ENCODE measurements at regions not wholly inside any gene's neighbourhood (a gene's known extent, or its start where the extent isn't known, plus 50 kb on each side); places are given as distances from the start of the nearest gene placed in this dataset.

DNA sequence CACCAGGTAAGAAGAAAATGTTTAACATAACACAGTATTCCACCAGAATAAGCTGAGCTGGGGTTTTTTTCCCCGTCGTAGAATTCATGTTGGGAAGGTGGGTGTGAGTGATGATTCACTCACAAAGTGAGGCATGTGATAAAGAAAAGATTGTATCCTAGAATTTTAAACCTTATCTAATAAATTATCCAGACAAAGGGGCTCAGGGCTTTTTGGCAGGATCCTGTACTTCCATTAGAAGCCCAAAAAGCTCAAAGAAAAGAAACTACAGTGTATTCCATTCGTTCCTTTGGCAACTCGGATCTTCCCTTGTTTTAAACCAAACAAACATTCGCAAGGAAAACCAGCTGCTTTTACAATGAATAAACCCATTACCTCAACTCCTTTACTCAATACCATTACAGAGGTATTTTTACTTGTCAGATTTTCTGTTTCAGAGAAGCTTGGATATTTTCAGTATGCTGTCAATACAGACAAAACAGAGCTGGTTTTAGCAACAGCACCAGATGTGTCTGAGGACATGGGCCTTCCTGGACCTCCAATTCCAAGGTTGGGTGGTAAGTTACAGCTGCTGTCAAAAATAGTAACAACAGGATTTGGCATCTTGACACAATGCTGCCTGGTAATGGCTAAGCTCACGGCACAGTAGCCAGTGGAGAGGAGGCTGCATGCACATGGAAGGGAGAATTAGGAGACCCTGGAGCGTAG, 159.9 kb upstream of the RUNX1 start:
- H3K36me3 ChIP-seq (ENCODE audit: control insufficient read depth, insufficient read depth, low read length): no peaks in the 10 kb centered on the region
- no peaks in the 10 kb centered on the region for H3K9me3 ChIP-seq (ENCODE audit: control insufficient read depth, insufficient read depth, low read length)
- H3K27ac ChIP-seq (ENCODE audit: low read length): no peak overlapping the region
- H3K27me3 ChIP-seq (ENCODE audit: control insufficient read depth, insufficient read depth, low read length): no peaks in the 10 kb centered on the region
- no peaks in the 10 kb centered on the region; the same call in 1 of the 2 replicates for H3K4me1 ChIP-seq (ENCODE audit: control insufficient read depth, insufficient read depth, low read length)
- H3K4me3 ChIP-seq (ENCODE audit: low read length): no peak overlapping the region
- no CpG with 5 or more reads among the region's 7 CpGs for WGBS (ENCODE audit: insufficient coverage, insufficient read length)
- no peak for DNase-seq (ENCODE audit: low read depth, low spot score)

DNA sequence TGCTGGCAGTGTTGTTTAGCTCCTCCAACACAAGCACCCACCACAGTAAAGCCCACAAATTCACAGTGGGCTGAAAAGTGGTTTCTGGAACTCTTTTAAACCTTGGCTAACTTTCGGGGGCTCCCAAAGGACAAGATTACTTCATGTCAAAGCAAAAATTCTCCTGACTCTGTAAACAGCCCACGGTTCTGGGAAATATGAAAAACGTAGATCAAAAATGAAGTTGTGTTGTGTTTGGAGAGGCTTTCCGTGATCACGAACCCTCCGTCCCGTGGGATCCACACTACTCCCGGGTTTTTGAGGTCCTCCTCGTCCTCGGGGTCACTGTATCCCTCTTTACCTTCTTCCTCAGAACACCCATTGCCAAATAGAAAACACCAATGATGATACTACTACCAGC, 159.0 kb upstream of the RUNX1 start:
- Histone ChIP-seq H3K4me1 (ENCODE audit: control insufficient read depth, insufficient read depth, low read length) (no peaks in the 10 kb centered on the region; the same call in 1 of the 2 replicates), H3K9me3 (ENCODE audit: control insufficient read depth, insufficient read depth, low read length) (no peaks in the 10 kb centered on the region), H3K27me3 (ENCODE audit: control insufficient read depth, insufficient read depth, low read length) (no peaks in the 10 kb centered on the region), H3K27ac (ENCODE audit: low read length) (no peak overlapping the region), H3K4me3 (ENCODE audit: low read length) (no peak overlapping the region), H3K36me3 (ENCODE audit: control insufficient read depth, insufficient read depth, low read length) (no peaks in the 10 kb centered on the region)
- no peak for DNase-seq (ENCODE audit: low read depth, low spot score)
- WGBS (ENCODE audit: insufficient coverage, insufficient read length): no CpG with 5 or more reads among the region's 10 CpGs

DNA sequence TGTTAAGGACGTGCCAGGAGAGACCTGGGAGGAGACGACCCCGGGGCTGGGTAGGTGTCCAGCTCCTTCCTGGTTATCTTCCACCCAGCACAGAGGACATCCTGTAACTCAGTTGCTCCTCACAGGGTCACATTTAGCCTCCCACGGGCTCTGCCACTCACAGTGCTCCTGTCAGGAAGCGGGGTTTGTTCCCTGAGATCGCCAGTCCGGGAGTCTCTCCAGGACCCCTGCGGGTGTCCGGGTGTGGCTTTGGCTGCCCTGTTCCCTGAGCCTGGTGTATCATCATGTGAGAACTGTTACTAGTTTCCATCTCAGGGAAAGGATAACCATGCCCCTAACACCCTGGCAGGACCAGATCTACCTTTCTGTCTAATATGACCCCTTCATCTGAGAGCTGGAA, 158.2 kb upstream of the RUNX1 start:
- Histone ChIP-seq H3K4me3 (ENCODE audit: low read length) (no peak overlapping the region), H3K27me3 (ENCODE audit: control insufficient read depth, insufficient read depth, low read length) (no peaks in the 10 kb centered on the region), H3K27ac (ENCODE audit: low read length) (no peak overlapping the region), H3K36me3 (ENCODE audit: control insufficient read depth, insufficient read depth, low read length) (no peaks in the 10 kb centered on the region), H3K4me1 (ENCODE audit: control insufficient read depth, insufficient read depth, low read length) (no peaks in the 10 kb centered on the region; the same call in 1 of the 2 replicates), H3K9me3 (ENCODE audit: control insufficient read depth, insufficient read depth, low read length) (no peaks in the 10 kb centered on the region)
- no CpG with 5 or more reads among the region's 9 CpGs for WGBS (ENCODE audit: insufficient coverage, insufficient read length)
- DNase-seq (ENCODE audit: low read depth, low spot score): no peak

DNA sequence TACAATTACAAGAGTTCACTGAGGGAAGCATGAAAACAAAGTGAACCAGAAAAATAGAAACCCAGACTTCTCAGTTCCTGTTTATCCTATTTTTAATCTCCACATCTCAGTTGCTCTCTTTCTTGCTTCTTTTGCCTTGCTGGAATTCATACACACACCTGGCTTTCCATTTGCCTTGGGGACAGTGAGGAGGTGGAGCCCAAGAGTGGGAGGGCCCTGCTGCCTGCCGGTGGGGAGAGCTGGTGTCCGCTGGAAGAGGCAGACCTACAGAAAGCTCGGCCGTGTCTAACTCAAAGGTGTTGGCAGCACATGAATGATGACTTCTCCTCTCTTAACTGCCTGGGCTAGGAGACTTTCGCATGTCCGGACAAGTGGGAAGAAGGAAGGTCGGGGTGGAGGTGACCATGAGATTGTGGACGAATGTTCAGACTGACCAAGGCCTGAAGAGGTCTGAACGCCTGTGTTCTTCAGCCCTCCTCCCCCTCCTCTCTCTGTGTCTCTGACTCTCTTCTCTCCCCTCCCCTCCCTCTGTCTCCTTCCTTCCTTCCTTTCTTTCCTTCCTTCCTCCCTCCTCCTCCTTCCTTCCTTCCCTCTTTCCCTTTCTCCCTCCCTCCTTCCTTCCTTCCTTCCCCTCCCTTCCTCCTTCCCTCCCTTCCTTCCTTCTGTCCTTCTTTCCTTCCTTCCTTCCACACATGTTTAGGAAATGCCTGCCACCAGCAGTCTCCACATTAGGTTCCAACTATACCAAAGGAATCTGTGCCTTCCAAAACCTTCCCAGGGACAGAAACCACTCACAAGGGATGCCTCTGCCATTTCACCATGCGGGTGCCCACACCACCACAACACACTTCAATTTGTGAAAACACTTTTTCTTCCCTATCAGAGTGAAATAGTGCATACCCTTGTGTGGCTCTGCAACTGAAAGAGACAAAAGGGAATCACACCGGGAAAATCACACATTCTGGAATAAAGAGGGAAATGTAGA, 157.3 kb upstream of the RUNX1 start:
- Histone ChIP-seq H3K4me1 (ENCODE audit: control insufficient read depth, insufficient read depth, low read length) (no peaks in the 10 kb centered on the region; the same call in 1 of the 2 replicates), H3K36me3 (ENCODE audit: control insufficient read depth, insufficient read depth, low read length) (no peaks in the 10 kb centered on the region), H3K27me3 (ENCODE audit: control insufficient read depth, insufficient read depth, low read length) (no peaks in the 10 kb centered on the region), H3K4me3 (ENCODE audit: low read length) (no peak overlapping the region), H3K27ac (ENCODE audit: low read length) (no peak overlapping the region), H3K9me3 (ENCODE audit: control insufficient read depth, insufficient read depth, low read length) (no peaks in the 10 kb centered on the region)
- no CpG with 5 or more reads among the region's 11 CpGs for WGBS (ENCODE audit: insufficient coverage, insufficient read length)
- no peak for DNase-seq (ENCODE audit: low read depth, low spot score)

DNA sequence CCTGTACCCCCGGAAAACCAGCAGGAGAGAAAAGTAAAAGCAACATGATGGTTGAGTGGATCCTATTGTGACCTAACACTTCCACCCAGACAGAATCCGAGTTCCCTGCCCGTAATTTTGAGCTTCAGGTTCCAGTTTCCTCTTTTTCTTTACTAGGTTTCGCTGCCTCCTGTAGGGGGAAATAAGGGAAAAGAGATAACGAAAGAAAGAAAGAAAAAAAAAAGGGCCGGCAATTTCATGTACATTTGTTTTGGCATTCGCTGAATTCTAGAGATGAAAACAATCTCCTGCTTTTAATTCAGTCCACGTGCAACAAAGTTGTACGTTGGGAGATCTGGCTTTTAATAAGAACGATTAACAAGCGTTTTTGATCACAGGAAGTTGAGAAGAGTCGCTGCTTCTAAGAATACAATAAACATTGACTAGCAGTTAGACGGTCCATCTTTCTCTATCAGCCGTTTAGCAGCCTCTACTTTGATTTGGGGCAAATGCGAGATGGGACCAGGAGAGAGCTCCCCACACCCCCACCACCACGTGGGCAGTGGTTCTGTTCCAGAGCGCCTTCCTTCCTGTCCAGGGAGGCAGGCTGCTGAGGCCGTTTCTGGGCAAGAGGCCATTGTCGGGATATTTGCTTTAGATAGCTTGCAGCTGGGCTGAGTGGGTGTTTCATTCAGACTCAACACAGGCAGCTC, 155.9 kb upstream of the RUNX1 start:
- Histone ChIP-seq H3K9me3 (ENCODE audit: control insufficient read depth, insufficient read depth, low read length) (no peaks in the 10 kb centered on the region), H3K27me3 (ENCODE audit: control insufficient read depth, insufficient read depth, low read length) (no peaks in the 10 kb centered on the region), H3K27ac (ENCODE audit: low read length) (no peak overlapping the region), H3K4me1 (ENCODE audit: control insufficient read depth, insufficient read depth, low read length) (no peaks in the 10 kb centered on the region; the same call in 1 of the 2 replicates), H3K36me3 (ENCODE audit: control insufficient read depth, insufficient read depth, low read length) (no peaks in the 10 kb centered on the region), H3K4me3 (ENCODE audit: low read length) (no peak overlapping the region)
- no peak for DNase-seq (ENCODE audit: low read depth, low spot score)
- no CpG with 5 or more reads among the region's 19 CpGs for WGBS (ENCODE audit: insufficient coverage, insufficient read length)

DNA sequence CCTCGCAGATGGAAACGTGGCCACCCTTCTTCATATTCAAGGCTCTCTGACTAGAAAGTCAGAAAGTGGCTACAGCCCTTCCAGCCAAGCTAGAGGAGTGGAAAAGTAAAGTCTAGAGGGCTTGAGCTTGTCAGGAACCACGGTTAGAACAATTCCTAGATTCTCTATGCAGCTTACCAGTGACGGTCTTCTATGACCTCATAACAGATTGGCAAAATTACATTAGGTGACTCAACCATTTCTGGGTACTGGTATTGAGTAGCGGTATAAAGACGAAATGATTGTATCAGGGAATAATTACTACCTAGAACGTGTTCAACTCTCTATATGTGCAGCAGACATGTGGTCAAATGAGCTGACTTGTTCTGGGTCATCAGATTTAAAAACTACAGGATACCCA, 155.0 kb upstream of the RUNX1 start:
- no CpG with 5 or more reads among the region's 7 CpGs for WGBS (ENCODE audit: insufficient coverage, insufficient read length)
- Histone ChIP-seq H3K9me3 (ENCODE audit: control insufficient read depth, insufficient read depth, low read length) (no peaks in the 10 kb centered on the region), H3K4me3 (ENCODE audit: low read length) (no peak overlapping the region), H3K27me3 (ENCODE audit: control insufficient read depth, insufficient read depth, low read length) (no peaks in the 10 kb centered on the region), H3K27ac (ENCODE audit: low read length) (no peak overlapping the region), H3K4me1 (ENCODE audit: control insufficient read depth, insufficient read depth, low read length) (no peaks in the 10 kb centered on the region; the same call in 1 of the 2 replicates), H3K36me3 (ENCODE audit: control insufficient read depth, insufficient read depth, low read length) (no peaks in the 10 kb centered on the region)
- DNase-seq (ENCODE audit: low read depth, low spot score): no peak

DNA sequence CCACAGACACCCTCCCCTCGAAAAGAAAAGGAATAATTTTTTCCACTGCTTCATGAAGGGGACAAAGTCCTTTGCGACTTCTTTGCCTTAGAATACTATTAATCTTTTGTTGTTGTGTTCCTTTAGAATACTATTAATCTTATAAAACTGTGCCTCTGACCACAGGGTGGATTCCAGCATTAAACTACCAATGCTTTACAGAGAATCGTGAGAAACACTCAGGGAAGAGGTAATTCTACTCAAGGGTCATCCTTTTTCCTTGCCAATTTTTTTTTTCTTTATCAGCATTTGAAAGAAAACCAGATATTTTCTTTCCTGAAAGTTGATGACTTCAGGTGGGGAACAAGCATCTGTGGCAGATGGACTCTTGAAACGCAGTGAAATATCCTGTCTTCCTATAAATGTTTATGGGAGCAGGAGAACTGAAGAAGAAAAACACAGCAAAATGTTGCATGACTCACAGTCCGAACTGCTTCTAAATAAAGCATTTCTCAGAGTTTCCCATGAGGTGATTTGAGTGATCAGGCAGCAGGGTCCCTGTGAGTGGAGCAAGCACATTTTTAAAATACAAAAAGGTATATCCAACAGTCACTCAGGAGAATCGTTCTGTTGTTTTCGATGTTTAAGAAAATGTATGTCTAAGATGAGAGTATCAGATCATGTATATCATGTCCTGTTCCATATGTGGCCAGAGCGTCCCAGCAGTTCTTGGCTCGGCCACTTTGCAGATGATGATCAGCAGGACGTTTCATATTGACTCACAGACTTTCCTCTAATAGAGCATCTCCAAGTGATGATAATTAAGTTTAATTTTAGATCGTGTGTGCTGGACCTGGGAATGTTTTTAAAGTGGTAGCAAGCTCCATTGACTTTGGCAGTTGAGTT, 154.2 kb upstream of the RUNX1 start:
- WGBS (ENCODE audit: insufficient coverage, insufficient read length): no CpG with 5 or more reads among the region's 11 CpGs
- Histone ChIP-seq H3K36me3 (ENCODE audit: control insufficient read depth, insufficient read depth, low read length) (no peaks in the 10 kb centered on the region), H3K9me3 (ENCODE audit: control insufficient read depth, insufficient read depth, low read length) (no peaks in the 10 kb centered on the region), H3K4me1 (ENCODE audit: control insufficient read depth, insufficient read depth, low read length) (no peaks in the 10 kb centered on the region; the same call in 1 of the 2 replicates), H3K4me3 (ENCODE audit: low read length) (no peak overlapping the region), H3K27ac (ENCODE audit: low read length) (no peak overlapping the region), H3K27me3 (ENCODE audit: control insufficient read depth, insufficient read depth, low read length) (no peaks in the 10 kb centered on the region)
- DNase-seq (ENCODE audit: low read depth, low spot score): no peak

DNA sequence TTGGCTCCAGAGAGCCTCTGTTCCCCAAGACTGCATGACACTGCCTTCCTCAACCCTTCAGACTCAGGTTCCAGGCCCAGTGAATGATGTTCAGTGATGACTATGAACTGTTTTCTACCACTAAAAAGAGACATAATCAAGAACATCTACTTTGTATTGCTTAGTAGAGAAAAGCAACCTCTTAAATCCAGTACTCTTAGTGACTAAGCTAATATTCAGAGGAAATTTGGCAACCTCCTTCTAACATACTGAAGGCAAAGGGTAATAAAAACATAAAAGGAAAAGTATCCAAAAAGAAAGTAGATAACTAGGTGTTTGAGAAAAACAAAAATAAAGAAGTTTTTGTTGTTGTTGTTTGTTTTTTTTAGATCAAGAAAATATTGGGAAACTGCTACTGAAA, 153.3 kb upstream of the RUNX1 start:
- Histone ChIP-seq H3K4me1 (ENCODE audit: control insufficient read depth, insufficient read depth, low read length) (no peaks in the 10 kb centered on the region; the same call in 1 of the 2 replicates), H3K9me3 (ENCODE audit: control insufficient read depth, insufficient read depth, low read length) (no peaks in the 10 kb centered on the region), H3K36me3 (ENCODE audit: control insufficient read depth, insufficient read depth, low read length) (no peaks in the 10 kb centered on the region), H3K27ac (ENCODE audit: low read length) (no peak overlapping the region), H3K4me3 (ENCODE audit: low read length) (no peak overlapping the region), H3K27me3 (ENCODE audit: control insufficient read depth, insufficient read depth, low read length) (no peaks in the 10 kb centered on the region)
- DNase-seq (ENCODE audit: low read depth, low spot score): no peak

DNA sequence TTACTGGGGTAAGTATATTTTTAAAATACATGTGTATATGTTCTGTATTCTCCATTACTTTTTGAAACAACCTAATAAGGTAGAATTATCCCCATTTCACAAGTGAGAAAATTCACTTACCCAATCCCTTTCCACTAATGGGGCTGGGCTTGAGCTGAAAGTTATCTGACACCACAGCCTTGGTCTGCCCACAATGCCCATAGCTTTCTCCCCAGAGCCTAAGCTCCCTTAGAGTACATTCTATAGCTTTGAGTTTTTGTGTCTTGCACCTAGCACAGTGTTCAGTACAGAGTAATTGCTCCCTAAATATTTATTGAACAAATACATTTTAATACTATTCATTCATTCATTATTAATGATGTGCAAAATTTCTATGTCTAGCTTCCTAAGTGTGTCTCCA, 152.7 kb upstream of the RUNX1 start:
- DNase-seq (ENCODE audit: low read depth, low spot score): no peak
- no peak overlapping the region for H3K27ac ChIP-seq (ENCODE audit: low read length)
- no peaks in the 10 kb centered on the region for H3K9me3 ChIP-seq (ENCODE audit: control insufficient read depth, insufficient read depth, low read length)
- no peaks in the 10 kb centered on the region for H3K36me3 ChIP-seq (ENCODE audit: control insufficient read depth, insufficient read depth, low read length)
- no peak overlapping the region for H3K4me3 ChIP-seq (ENCODE audit: low read length)
- H3K27me3 ChIP-seq (ENCODE audit: control insufficient read depth, insufficient read depth, low read length): no peaks in the 10 kb centered on the region
- H3K4me1 ChIP-seq (ENCODE audit: control insufficient read depth, insufficient read depth, low read length): no peaks in the 10 kb centered on the region; the same call in 1 of the 2 replicates

Measured in iPS DF 6.9 (cell line).